Transverse colon (tissue), 3 donors: ENCODE measurements at regions not wholly inside any gene's neighbourhood (a gene's known extent, or its start where the extent isn't known, plus 50 kb on each side); places are given as distances from the start of the nearest gene placed in this dataset.
A peak's percentile ranks its signal among the peaks of the same experiment; 100 is the strongest.

Source experiments
- POLR2A ChIP-seq: fragments of 450-650 bp; IDR thresholded peaks from one replicate; pipeline ENCODE4 v1.6.1; 2016; ENCODE audit warnings: antibody characterized with exemption, mild to moderate bottlenecking, moderate library complexity
- TF ChIP-seq, protein P1 (sequence below), 5 experiments: fragments of 200-600 bp in 3 of 5; fragments of 450-650 bp in 2 of 5; sonication (generic) in 3 of 5; IDR thresholded peaks; 1 replicate in 2 of 5; 2 replicates in 3 of 5; pipeline ENCODE4 v1.5.1; 2016 to 2017; ENCODE audit warnings: antibody characterized with exemption in 5 of 5, inconsistent platforms in 3 of 5, mild to moderate bottlenecking in 2 of 5, moderate library complexity in 1 of 5

DNA sequence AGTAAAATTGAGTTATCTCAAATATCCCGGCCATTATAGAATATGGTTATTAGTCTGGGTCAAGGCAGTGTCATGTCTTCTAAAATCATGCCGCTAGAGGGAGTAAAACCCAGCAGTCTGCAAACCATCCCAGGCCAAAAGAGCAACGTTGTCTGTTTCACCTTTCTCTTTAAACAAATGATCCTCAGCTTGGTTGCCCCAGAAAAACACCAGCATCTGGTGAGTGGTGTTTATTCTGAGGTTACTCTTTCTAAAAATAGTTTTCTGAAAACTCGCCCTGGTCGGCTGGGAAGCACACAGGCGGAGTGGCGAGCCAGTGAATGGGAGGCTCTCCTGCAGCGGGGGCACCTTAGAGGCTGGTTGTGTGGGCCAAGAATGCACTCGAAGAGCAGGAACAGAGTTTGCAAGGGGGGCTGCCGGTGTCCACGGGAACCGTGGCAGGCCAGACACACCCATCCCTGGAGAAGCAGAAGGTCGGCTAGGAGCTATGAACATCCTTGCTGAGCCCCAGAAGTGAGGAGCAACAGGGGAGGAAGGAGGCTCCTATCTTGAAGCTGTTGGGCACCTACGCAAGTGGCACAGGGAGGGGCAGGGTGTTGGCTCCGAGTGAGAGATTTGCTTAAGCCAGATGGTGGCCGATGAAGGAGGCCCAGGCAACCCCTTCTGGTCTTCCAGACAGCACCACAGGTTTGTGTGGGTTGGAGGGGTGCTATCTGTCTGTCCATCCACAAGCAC is 297.1 kb downstream of the ETS1 start:
- TF ChIP-seq, protein P1, sequence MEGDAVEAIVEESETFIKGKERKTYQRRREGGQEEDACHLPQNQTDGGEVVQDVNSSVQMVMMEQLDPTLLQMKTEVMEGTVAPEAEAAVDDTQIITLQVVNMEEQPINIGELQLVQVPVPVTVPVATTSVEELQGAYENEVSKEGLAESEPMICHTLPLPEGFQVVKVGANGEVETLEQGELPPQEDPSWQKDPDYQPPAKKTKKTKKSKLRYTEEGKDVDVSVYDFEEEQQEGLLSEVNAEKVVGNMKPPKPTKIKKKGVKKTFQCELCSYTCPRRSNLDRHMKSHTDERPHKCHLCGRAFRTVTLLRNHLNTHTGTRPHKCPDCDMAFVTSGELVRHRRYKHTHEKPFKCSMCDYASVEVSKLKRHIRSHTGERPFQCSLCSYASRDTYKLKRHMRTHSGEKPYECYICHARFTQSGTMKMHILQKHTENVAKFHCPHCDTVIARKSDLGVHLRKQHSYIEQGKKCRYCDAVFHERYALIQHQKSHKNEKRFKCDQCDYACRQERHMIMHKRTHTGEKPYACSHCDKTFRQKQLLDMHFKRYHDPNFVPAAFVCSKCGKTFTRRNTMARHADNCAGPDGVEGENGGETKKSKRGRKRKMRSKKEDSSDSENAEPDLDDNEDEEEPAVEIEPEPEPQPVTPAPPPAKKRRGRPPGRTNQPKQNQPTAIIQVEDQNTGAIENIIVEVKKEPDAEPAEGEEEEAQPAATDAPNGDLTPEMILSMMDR (IDR thresholded peaks at IDR 0.05): peak; percentile 83 to 96 (median 90)
- TF ChIP-seq POLR2A: peak; percentile 50
